NB4 (cell line): ENCODE measurements at regions not wholly inside any gene's neighbourhood (a gene's known extent, or its start where the extent isn't known, plus 50 kb on each side); places are given as distances from the start of the nearest gene placed in this dataset.
"Not testable (repeated sequence)": the region's sequence is repeated elsewhere in the genome, so short reads cannot be mapped to it uniquely, and the experiment has no call there.

ENCODE experiments used
- MYC ChIP-seq: IDR thresholded peaks from 2 replicates; pipeline ENCODE4 v1.6.1; 2011; ENCODE audit warnings: low read depth, low read length
- POLR2A ChIP-seq: IDR thresholded peaks from 2 replicates; pipeline ENCODE4 v1.6.1; 2011; ENCODE audit warnings: mild to moderate bottlenecking; ENCODE audit not compliant: insufficient read length; ENCODE audit errors: extremely low read depth
- TF ChIP-seq, protein P1 (sequence below): IDR thresholded peaks from 2 replicates; pipeline ENCODE4 v1.6.1; 2011; ENCODE audit warnings: low read depth, low read length
- TF ChIP-seq, protein P2 (sequence below): IDR thresholded peaks from one replicate; pipeline ENCODE4 v1.5.1; 2012; ENCODE audit warnings: low read depth, low read length

DNA sequence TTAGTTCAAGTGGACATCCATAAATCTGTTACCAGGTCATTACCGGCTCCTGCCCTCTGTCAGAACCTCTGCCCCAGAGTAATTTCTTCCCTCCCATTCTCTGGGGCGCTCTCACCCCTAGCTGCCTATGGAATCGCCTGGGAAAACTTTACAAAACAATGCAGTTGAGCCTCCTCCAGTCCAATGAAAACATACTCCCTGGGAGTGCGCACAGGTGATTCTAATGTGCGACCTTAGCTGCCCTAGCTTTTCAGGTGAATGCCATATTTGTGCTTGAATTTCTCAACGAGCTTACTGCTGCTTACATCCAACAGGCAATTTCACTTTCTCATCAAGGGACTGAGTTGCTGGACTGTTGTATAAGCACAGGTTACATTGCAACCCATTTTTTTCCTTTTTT is 230.7 kb downstream of the NPIPA7 start:
- TF ChIP-seq, protein P1, sequence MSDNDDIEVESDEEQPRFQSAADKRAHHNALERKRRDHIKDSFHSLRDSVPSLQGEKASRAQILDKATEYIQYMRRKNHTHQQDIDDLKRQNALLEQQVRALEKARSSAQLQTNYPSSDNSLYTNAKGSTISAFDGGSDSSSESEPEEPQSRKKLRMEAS, result not testable (repeated sequence)
- TF ChIP-seq, protein P2, sequence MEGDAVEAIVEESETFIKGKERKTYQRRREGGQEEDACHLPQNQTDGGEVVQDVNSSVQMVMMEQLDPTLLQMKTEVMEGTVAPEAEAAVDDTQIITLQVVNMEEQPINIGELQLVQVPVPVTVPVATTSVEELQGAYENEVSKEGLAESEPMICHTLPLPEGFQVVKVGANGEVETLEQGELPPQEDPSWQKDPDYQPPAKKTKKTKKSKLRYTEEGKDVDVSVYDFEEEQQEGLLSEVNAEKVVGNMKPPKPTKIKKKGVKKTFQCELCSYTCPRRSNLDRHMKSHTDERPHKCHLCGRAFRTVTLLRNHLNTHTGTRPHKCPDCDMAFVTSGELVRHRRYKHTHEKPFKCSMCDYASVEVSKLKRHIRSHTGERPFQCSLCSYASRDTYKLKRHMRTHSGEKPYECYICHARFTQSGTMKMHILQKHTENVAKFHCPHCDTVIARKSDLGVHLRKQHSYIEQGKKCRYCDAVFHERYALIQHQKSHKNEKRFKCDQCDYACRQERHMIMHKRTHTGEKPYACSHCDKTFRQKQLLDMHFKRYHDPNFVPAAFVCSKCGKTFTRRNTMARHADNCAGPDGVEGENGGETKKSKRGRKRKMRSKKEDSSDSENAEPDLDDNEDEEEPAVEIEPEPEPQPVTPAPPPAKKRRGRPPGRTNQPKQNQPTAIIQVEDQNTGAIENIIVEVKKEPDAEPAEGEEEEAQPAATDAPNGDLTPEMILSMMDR, result not testable (repeated sequence)
- TF ChIP-seq POLR2A, MYC: not testable (repeated sequence)
